ENCODE measurements at regions not wholly inside any gene's neighbourhood (a gene's known extent, or its start where the extent isn't known, plus 50 kb on each side); places are given as distances from the start of the nearest gene placed in this dataset.

DNA sequence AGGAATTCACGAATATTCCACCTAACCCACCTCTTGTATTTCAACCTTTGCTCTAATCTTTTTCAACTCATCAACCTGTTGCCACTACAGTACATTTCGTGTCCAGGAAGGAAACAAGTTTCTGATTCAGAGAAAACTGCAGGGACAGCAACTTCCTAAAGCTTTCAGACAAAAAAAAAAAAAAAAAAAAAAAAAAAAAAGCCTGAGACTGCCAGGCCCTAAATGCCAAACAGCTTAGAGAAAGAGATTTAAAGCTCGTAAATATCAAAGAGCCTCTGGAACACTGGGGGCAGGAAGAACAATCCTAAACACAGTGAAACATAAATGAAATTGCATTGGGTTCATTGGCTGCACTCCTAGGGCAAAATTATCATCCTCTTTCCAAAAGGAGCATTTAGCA is 411.2 kb upstream of the SPTLC3 start:
- Histone ChIP-seq H3K79me2 (ENCODE audit: control insufficient read depth, insufficient read depth, low read length) (no peaks in the 10 kb centered on the region), H3K36me3 (replicated peaks in 1 of 2; ENCODE audit: control extremely low read depth in 1 of 2, control insufficient read depth in 1 of 2, extremely low read depth in 1 of 2, insufficient read depth in 2 of 2, low read length in 1 of 2) (no peaks in the 10 kb centered on the region), H3K9ac (ENCODE audit: low read length) (no peak overlapping the region), H3K4me1 (ENCODE audit: control insufficient read depth in 2 of 2, insufficient read depth in 2 of 2, low read length in 2 of 2) (no peaks in the 10 kb centered on the region), H3K4me3 (ENCODE audit: control extremely low read depth in 1 of 5, extremely low read depth in 1 of 5, insufficient read depth in 1 of 5, low read depth in 2 of 5, low read length in 4 of 5) (no peak overlapping the region), H3K27ac (ENCODE audit: low read length in 2 of 2) (no peak overlapping the region), H2AFZ (ENCODE audit: insufficient read depth, low read depth, low read length, poor library complexity, severe bottlenecking) (no peak overlapping the region), H4K20me1 (ENCODE audit: control insufficient read depth, insufficient read depth, low read length, poor library complexity, severe bottlenecking) (no peaks in the 10 kb centered on the region), H3K4me2 (replicated peaks; ENCODE audit: low read depth, low read length, poor library complexity, severe bottlenecking) (no peak overlapping the region), H3K9me3 (ENCODE audit: control extremely low read depth in 1 of 3, control insufficient read depth in 2 of 3, insufficient read depth in 1 of 3, low read length in 2 of 3) (no peaks in the 10 kb centered on the region), H3K27me3 (replicated peaks in 1 of 4; ENCODE audit: control extremely low read depth in 1 of 4, control insufficient read depth in 3 of 4, insufficient read depth in 4 of 4, low read length in 3 of 4) (no peaks in the 10 kb centered on the region)
- ATAC-seq (ENCODE audit: low read depth) = no peak
- ChIA-PET POLR2A (no interaction called here), CTCF (no interaction called here)
- H3K4me1 Mint-ChIP-seq = no peaks in the 10 kb centered on the region
- TF ChIP-seq, protein P1, sequence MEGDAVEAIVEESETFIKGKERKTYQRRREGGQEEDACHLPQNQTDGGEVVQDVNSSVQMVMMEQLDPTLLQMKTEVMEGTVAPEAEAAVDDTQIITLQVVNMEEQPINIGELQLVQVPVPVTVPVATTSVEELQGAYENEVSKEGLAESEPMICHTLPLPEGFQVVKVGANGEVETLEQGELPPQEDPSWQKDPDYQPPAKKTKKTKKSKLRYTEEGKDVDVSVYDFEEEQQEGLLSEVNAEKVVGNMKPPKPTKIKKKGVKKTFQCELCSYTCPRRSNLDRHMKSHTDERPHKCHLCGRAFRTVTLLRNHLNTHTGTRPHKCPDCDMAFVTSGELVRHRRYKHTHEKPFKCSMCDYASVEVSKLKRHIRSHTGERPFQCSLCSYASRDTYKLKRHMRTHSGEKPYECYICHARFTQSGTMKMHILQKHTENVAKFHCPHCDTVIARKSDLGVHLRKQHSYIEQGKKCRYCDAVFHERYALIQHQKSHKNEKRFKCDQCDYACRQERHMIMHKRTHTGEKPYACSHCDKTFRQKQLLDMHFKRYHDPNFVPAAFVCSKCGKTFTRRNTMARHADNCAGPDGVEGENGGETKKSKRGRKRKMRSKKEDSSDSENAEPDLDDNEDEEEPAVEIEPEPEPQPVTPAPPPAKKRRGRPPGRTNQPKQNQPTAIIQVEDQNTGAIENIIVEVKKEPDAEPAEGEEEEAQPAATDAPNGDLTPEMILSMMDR (IDR thresholded peaks at IDR 0.05) = no peak
- TF ChIP-seq EZH2 (IDR thresholded peaks at IDR 0.05; ENCODE audit: borderline replicate concordance, insufficient read depth, low read depth, low read length, poor library complexity, severe bottlenecking) = no peak
- no peak for DNase-seq
- no peak overlapping the region for H3K4me3 Mint-ChIP-seq
- intact Hi-C loops (cut with micrococcal nuclease) = no loop called here
- H3K27ac Mint-ChIP-seq = no peak overlapping the region
- no peaks in the 10 kb centered on the region for H3K27me3 Mint-ChIP-seq
- 33% methylated on average over 1 of the region's 3 CpGs for WGBS (ENCODE audit: insufficient coverage)
- H3K9me3 Mint-ChIP-seq (ENCODE audit: insufficient read depth) = peaks cover 2% of the 10 kb centered on the region

GRCh38 chr20:12598894-12599293 is 409.9 kb upstream of the SPTLC3 start:
- Histone ChIP-seq H3K4me1 (ENCODE audit: control insufficient read depth in 2 of 2, insufficient read depth in 2 of 2, low read length in 2 of 2) (no peaks in the 10 kb centered on the region), H3K79me2 (ENCODE audit: control insufficient read depth, insufficient read depth, low read length) (no peaks in the 10 kb centered on the region), H3K9me3 (ENCODE audit: control extremely low read depth in 1 of 3, control insufficient read depth in 2 of 3, insufficient read depth in 1 of 3, low read length in 2 of 3) (no peaks in the 10 kb centered on the region), H3K27me3 (replicated peaks in 1 of 4; ENCODE audit: control extremely low read depth in 1 of 4, control insufficient read depth in 3 of 4, insufficient read depth in 4 of 4, low read length in 3 of 4) (no peaks in the 10 kb centered on the region), H4K20me1 (ENCODE audit: control insufficient read depth, insufficient read depth, low read length, poor library complexity, severe bottlenecking) (no peaks in the 10 kb centered on the region), H3K9ac (ENCODE audit: low read length) (no peak overlapping the region), H3K4me3 (ENCODE audit: control extremely low read depth in 1 of 5, extremely low read depth in 1 of 5, insufficient read depth in 1 of 5, low read depth in 2 of 5, low read length in 4 of 5) (no peak overlapping the region), H3K27ac (ENCODE audit: low read length in 2 of 2) (no peak overlapping the region), H2AFZ (ENCODE audit: insufficient read depth, low read depth, low read length, poor library complexity, severe bottlenecking) (no peak overlapping the region), H3K36me3 (replicated peaks in 1 of 2; ENCODE audit: control extremely low read depth in 1 of 2, control insufficient read depth in 1 of 2, extremely low read depth in 1 of 2, insufficient read depth in 2 of 2, low read length in 1 of 2) (no peaks in the 10 kb centered on the region), H3K4me2 (replicated peaks; ENCODE audit: low read depth, low read length, poor library complexity, severe bottlenecking) (no peak overlapping the region)
- no peak overlapping the region for H3K4me3 Mint-ChIP-seq
- ChIA-PET POLR2A (no interaction called here), CTCF (no interaction called here)
- H3K9me3 Mint-ChIP-seq (ENCODE audit: insufficient read depth) = no peaks in the 10 kb centered on the region
- no peaks in the 10 kb centered on the region for H3K27me3 Mint-ChIP-seq
- intact Hi-C loops (cut with micrococcal nuclease) = no loop called here
- TF ChIP-seq, protein P1 (IDR thresholded peaks at IDR 0.05) = no peak
- TF ChIP-seq EZH2 (IDR thresholded peaks at IDR 0.05; ENCODE audit: borderline replicate concordance, insufficient read depth, low read depth, low read length, poor library complexity, severe bottlenecking) = no peak
- no peak overlapping the region for H3K27ac Mint-ChIP-seq
- no CpG with 5 or more reads among the region's 3 CpGs for WGBS (ENCODE audit: insufficient coverage)
- H3K4me1 Mint-ChIP-seq = no peaks in the 10 kb centered on the region
- ATAC-seq (ENCODE audit: low read depth) (no peak), DNase-seq (no peak)

All from B cell (primary cell).